Gastrocnemius medialis (tissue), 4 donors: ENCODE measurements at regions not wholly inside any gene's neighbourhood (a gene's known extent, or its start where the extent isn't known, plus 50 kb on each side); places are given as distances from the start of the nearest gene placed in this dataset.

Experiments used
- CTCF ChIP-seq, 5 experiments: fragments of 450-650 bp in 3 of 5; fragments of 200-600 bp in 2 of 5; sonication (generic) in 2 of 5; IDR thresholded peaks in 4 of 5; conservative IDR thresholded peaks in 1 of 5; 1 replicate in 4 of 5; 2 replicates in 1 of 5; pipeline ENCODE4 v1.5.1; 2016 to 2019; ENCODE audit warnings: antibody characterized with exemption in 5 of 5, mild to moderate bottlenecking in 3 of 5, moderate library complexity in 3 of 5
- POLR2A ChIP-seq, 2 donors: fragments of 450-650 bp; IDR thresholded peaks; one replicate each; pipeline ENCODE4 v1.6.1; 2017; ENCODE audit warnings: antibody characterized with exemption in 2 of 2, mild to moderate bottlenecking in 2 of 2, moderate library complexity in 2 of 2

DNA sequence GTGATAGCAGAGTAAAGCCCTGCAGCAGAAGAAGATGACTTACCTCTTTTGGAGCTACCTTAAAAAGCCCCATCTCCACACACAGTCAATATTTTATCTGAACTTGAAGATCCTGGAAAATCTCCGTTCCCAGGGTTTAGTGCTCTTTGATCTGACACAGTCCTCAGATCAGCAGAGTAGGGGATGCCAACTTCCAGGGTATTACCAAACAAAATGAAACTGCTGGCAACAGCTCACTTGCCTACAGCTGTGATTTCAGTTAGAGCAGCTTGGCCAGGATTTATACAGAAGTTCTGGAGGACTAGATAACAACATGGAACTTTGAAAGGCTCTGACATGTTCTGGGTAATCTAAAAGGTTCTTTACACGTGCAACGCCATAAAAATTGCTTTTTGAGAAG lies 1537.8 kb upstream of the ACO1 start:
- TF ChIP-seq CTCF (IDR thresholded peaks at IDR 0.05 in 4 of 5, conservative IDR thresholded peaks at IDR 0.05 in 1 of 5) (no peak), POLR2A (IDR thresholded peaks at IDR 0.05) (no peak)
